GM21717 (cell line): ENCODE measurements at regions not wholly inside any gene's neighbourhood (a gene's known extent, or its start where the extent isn't known, plus 50 kb on each side); places are given as distances from the start of the nearest gene placed in this dataset.
"Not testable (repeated sequence)": the region's sequence is repeated elsewhere in the genome, so short reads cannot be mapped to it uniquely, and the experiment has no call there.

Experiments used
- ATAC-seq: cut with Tn5 transposase; IDR thresholded peaks from one replicate; pipeline ENCODE4 v1.9.1; 2021; ENCODE audit warnings: mild to moderate bottlenecking, moderate library complexity; ENCODE audit not compliant: unreplicated experiment

GRCh38 chr13:54248306-54248705, 1219.7 kb downstream of the OLFM4 start:
- no peak for ATAC-seq

GRCh38 chr13:54261856-54262255, 1233.2 kb downstream of the OLFM4 start:
- ATAC-seq = no peak

GRCh38 chr13:54263868-54264267, 1235.3 kb downstream of the OLFM4 start:
- ATAC-seq = no peak

- not testable (repeated sequence) for ATAC-seq
These were observed 1238.6 kb downstream of the OLFM4 start for GRCh38 chr13:54267253-54267668.

- not testable (repeated sequence) for ATAC-seq
These were observed 1239.5 kb downstream of the OLFM4 start for GRCh38 chr13:54268013-54268695.

GRCh38 chr13:54287062-54287764, 1258.6 kb downstream of the OLFM4 start:
- no peak for ATAC-seq

GRCh38 chr13:54301085-54301484, 1272.5 kb downstream of the OLFM4 start:
- no peak for ATAC-seq

- ATAC-seq = no peak
These were observed 1276.8 kb downstream of the OLFM4 start for GRCh38 chr13:54305377-54305776.

- no peak for ATAC-seq
These were observed 1284.3 kb downstream of the OLFM4 start for GRCh38 chr13:54312885-54313284.

- ATAC-seq = no peak
These were observed 1289.1 kb downstream of the OLFM4 start for GRCh38 chr13:54317722-54318121.

GRCh38 chr13:54337540-54337939, 1308.9 kb downstream of the OLFM4 start:
- no peak for ATAC-seq

- no peak for ATAC-seq
These were observed 1318.9 kb downstream of the OLFM4 start for GRCh38 chr13:54347531-54347930.

GRCh38 chr13:54356209-54356608, 1327.6 kb downstream of the OLFM4 start:
- ATAC-seq = no peak

GRCh38 chr13:54356849-54357248, 1328.2 kb downstream of the OLFM4 start:
- no peak for ATAC-seq

GRCh38 chr13:54357284-54357933, 1328.8 kb downstream of the OLFM4 start:
- ATAC-seq = no peak

GRCh38 chr13:54361460-54361859, 1332.8 kb downstream of the OLFM4 start:
- no peak for ATAC-seq

- ATAC-seq = no peak
These were observed 1338.1 kb downstream of the OLFM4 start for GRCh38 chr13:54366728-54367127.

- no peak for ATAC-seq
These were observed 1339.1 kb downstream of the OLFM4 start for GRCh38 chr13:54367639-54368271.

GRCh38 chr13:54368387-54368786, 1339.8 kb downstream of the OLFM4 start:
- no peak for ATAC-seq

GRCh38 chr13:54373211-54373610, 1344.6 kb downstream of the OLFM4 start:
- ATAC-seq = no peak

- no peak for ATAC-seq
These were observed 1350.8 kb downstream of the OLFM4 start for GRCh38 chr13:54379461-54379860.
